ENCODE measurements at regions not wholly inside any gene's neighbourhood (a gene's known extent, or its start where the extent isn't known, plus 50 kb on each side); places are given as distances from the start of the nearest gene placed in this dataset.
A peak's percentile ranks its signal among the peaks of the same experiment; 100 is the strongest.

DNA sequence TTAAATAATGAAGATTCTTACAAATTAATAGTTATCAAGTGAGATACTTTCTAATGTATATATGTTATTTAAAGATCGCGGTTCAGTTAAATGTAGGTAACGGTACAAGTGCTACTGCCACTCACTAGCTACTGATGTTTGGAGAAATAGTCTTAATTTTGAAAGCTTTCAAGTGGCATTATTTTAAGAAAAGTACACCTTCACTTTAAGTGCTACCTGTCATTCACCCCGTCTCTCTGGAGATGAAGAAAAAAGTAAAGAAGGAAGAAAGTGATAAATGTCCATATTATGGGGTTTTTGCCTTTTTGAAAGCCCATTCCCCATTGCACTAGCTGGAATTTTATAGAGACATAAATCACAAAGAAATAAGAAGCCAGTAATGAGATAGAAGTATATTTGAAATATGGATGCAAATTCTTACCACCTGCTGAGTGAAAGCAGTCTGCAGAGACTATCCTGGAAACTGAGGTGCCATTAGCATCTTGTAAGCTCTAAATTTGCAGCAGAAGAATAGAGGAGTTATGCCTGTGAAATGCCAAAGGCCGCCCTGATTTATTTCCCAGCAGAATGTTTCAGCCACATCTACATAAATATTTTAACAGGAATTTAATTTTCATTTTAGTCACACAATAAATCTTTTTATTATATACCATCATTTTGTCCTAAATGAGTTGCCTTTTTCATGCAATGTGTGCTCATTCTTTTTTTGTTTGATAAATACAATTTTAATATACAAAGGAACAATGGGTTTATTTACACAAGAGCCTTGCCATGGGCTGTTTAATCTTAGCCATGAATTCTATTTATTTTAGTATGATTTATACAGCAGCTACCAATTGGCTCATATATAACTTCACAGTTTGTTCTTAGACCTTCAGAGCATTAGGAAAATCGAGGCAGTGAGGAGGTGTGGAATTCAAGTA, 489.9 kb upstream of the RAG2 start:
- no peak for DNase-seq (ENCODE audit: low read depth, low spot score)

DNA sequence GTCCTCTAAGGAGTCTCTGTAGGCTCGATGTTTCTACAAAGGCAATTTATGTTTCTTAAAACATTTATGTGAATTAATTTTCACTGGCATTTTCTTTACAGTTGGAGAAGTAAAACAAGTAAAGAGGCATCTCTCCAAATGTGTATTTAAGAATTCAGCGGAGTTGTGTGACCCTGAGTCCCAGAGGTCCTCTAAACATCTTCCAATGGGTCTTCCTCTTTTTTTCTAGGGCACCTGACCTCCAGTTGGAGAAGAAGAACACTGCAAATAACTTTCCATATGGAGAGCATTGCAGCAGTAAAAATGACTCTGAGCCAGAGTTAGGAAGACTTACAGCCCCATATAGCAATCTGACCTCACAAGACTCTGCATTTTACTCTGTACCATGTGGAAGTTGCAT, 480.5 kb upstream of the RAG2 start:
- no peak for DNase-seq (ENCODE audit: low read depth, low spot score)

- DNase-seq (ENCODE audit: low read depth, low spot score), result no peak
Observed at GRCh38 chr11:37076866-37077265, 478.8 kb upstream of the RAG2 start.

- DNase-seq (ENCODE audit: low read depth, low spot score), result no peak
Observed at GRCh38 chr11:37072538-37073055, 474.6 kb upstream of the RAG2 start.

DNA sequence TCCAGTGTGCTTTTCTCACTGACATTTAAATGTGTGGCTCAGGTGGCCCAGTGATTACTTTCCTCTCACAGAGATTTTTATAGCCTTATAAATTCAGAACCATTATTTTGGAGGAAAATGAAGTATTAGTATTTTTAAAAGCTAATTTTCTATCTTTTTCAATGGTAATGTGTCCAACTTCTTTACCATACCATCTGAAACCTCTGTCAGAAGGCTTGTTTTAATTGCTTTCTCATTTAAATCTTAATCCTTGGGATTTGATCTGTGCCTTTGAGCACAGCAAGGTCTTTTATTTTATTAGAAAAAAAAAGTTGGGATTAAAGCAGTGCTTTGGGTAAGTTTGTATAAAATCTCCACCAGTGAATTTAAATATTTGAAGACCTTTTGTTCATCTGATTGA, 452.3 kb upstream of the RAG2 start:
- no peak for DNase-seq (ENCODE audit: low read depth, low spot score)

DNA sequence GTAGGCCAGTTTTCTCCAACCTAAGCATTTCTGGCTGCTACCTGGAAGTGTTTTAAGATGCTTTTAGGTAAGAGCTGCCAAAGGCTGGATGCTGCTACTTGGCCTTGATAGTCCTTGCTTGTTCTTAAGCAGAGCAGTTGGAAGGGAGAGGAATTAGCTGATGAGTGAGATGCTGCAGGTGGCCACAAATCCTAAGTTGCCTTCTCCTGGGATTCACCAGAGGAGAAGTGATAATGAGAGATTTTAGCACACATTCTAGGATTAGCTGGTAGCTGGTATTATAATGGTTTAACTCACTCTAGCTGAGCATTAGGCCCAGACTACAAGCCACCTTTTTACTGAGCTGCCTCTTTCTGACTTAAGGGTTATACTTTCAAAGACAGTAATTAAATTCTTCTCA, 442.9 kb upstream of the RAG2 start:
- DNase-seq (ENCODE audit: low read depth, low spot score), result no peak

DNA sequence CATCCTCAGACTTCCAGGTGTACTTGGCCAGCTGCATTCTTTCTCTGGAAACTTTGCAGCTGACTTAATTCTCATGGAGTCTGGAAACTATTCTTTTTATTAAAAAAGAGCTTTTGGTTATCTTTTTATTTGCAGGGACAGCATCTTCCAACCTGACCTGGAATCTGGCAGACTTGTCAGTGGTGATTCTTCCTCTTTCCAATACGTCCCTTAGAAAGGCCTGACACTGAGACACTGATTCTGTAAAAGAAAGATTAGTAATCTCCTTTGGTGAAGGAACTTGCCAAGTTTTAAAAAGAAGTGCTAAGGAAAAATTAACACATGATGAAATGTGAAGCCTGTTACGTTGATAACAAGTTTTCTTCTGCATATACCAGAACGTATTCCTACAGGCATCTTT, 440.9 kb upstream of the RAG2 start:
- DNase-seq (ENCODE audit: low read depth, low spot score), result no peak

DNA sequence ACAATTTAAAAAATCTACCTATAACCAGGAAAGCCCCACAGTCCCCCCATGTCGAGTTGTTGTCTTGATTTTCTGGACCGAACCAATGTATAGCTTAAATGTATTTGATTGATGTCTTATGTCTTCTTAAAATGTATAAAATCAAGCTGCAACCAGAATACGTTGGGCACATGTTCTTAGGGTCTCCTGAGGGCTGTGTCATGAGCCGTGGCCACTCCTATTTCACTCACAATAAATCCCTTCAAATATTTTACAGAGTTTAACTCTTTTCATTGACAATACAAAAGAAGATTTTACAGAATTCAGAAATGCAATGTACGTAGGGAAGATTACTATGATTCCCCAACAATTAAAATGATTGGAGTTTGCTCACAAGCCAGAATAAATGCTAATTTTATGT, 428.7 kb upstream of the RAG2 start:
- no peak for DNase-seq (ENCODE audit: low read depth, low spot score)

GRCh38 chr11:37026326-37026725, 428.3 kb upstream of the RAG2 start:
- DNase-seq (ENCODE audit: low read depth, low spot score), result peak; percentile 12

DNA sequence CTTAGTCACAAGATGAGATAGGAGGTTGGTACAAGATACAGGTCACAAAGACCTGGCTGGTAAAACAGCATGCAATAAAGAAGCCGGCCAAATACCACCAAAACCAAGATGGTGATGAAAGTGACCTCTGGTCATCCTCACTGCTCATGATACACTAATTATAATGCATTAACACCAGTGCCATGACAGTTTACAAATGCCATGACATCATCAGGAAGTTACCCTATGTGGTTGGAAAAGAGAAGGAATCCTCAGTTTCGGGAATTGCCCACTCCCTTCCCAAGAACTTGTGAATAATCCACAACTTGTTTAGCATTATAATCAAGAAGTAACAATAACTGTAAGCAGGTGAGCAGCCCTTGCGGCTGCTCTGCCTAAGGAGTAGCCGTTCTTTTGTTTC, 408.5 kb upstream of the RAG2 start:
- no peak for DNase-seq (ENCODE audit: low read depth, low spot score)

DNA sequence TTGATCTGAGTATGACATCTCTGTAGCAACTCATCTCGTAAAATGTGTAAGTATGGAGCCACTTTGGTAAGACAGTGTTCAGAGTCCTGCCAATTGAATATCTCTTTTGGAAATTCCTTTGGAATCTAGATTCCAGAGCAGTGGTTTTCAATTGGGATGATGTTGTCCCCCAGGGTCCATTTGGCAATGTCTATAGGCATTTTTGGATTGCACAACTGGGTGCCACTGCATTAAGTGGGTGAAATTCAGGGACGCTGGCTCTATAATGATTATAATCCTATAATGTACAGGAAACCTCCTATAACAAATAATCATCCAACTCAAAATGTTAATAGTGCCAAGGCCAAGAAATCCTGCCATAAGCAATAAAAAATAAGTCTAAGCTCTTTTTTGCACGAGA, 404.8 kb upstream of the RAG2 start:
- DNase-seq (ENCODE audit: low read depth, low spot score), result no peak

- DNase-seq (ENCODE audit: low read depth, low spot score), result no peak
Observed at GRCh38 chr11:36997656-36998055, 399.6 kb upstream of the RAG2 start.

DNA sequence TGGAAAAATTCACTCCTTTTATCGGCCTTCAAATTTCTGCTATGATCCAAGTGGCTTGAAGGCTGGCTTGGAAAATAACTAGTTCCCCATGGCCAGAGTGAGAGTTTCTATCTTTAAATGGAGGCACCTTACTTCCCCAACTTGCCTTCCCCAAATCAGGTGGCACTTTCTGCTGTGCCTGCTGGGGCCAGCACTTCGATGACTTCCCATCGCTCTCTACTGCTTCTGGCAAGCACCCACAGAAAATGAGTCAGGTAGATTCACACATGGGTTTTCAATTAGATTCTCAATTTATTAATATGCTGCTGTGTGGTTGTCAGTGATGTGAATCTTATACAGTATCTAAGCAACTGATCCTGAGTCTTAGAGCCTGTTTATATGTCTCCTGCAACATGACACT, 398.8 kb upstream of the RAG2 start:
- DNase-seq (ENCODE audit: low read depth, low spot score), result no peak

GRCh38 chr11:36994208-36994607, 396.2 kb upstream of the RAG2 start:
- no peak for DNase-seq (ENCODE audit: low read depth, low spot score)

DNA sequence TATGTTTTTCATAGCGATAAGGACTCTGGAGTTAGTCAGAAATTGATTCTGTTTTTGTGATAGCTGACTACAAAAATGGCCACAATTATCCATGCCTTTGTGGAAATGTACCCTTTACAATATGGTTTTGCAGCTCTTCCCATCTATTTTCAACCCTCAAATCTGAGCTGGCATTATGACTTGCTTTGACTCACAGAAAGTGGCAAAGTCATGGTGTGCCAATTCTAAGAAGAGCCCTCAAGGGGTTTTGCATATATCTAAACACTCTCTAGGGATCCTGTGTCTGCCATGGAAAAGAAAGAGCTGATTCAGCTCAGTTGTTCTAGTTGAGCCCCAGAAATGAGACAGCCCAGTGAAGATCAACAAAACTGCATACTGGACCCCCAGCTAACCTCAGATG, 390.5 kb upstream of the RAG2 start:
- no peak for DNase-seq (ENCODE audit: low read depth, low spot score)

- DNase-seq (ENCODE audit: low read depth, low spot score), result no peak
Observed at GRCh38 chr11:36985562-36985961, 387.5 kb upstream of the RAG2 start.

- no peak for DNase-seq (ENCODE audit: low read depth, low spot score)
Observed at GRCh38 chr11:36976741-36977140, 378.7 kb upstream of the RAG2 start.

DNA sequence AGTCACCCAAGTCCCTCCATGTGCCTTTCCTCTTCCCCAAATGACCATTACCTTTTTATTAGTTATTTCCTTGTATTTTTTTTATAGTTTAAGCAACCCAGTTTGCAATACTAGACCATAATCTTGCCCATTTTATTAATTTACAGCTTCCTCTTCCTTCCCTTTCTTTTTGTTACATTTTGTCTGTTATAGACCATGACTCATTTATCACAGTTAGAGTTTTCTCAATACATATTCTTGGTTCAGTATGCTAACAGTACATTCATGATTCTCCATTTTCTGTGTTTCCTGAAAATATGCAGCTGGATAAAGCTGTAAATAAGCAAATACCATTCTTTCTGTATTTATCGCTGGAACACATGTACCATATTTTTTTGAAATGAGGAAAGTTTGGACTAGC, 376.7 kb upstream of the RAG2 start:
- DNase-seq (ENCODE audit: low read depth, low spot score), result no peak

DNA sequence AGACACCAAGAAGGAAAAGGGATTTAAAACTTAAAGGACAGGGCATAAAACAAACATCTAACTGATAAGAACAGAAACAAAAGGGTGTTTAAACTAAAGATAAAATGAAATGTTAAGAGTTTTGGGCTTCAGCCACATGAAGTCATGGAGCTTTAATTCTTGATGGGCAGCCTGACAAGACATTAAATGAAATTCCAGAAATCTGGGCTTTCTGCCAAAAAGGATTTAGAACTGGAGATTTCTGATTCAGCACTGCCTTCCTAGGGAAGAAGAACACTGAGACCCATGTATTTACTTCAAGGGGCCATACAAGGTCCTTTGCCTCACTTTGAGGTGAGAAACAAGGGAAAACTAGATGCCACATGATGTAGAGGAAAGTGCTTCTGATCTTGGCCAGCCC, 355.9 kb upstream of the RAG2 start:
- DNase-seq (ENCODE audit: low read depth, low spot score), result no peak

GRCh38 chr11:36948460-36949127, 350.6 kb upstream of the RAG2 start:
- DNase-seq (ENCODE audit: low read depth, low spot score), result no peak

GRCh38 chr11:36945384-36945783, 347.3 kb upstream of the RAG2 start:
- DNase-seq (ENCODE audit: low read depth, low spot score), result no peak

DNA sequence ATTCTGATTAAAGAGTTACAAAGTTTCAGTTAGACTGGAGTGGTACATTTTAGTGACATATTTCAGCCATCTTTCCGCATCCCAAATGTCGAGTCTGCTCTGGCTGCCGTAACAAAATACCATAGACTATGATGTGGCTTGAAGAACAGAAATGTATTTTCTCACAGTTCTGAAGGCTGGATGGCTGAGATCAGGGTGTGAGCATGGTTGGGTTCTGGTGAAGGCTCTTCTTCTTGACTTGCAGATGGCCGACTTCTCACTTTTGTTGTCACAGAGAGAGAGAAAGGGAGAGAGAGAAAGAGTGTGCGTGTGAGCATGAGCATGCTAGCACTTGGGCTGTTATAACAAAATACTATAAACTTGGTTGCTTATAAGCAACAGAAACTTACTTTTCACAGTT, 335.4 kb upstream of the RAG2 start:
- DNase-seq (ENCODE audit: low read depth, low spot score), result no peak

- no peak for DNase-seq (ENCODE audit: low read depth, low spot score)
Observed at GRCh38 chr11:36931139-36931538, 333.1 kb upstream of the RAG2 start.

Measured in iPS DF 19.7 (cell line).